ENCODE measurements at regions not wholly inside any gene's neighbourhood (a gene's known extent, or its start where the extent isn't known, plus 50 kb on each side); places are given as distances from the start of the nearest gene placed in this dataset.
"Not testable (repeated sequence)": the region's sequence is repeated elsewhere in the genome, so short reads cannot be mapped to it uniquely, and the experiment has no call there.

GRCh38 chr1:228870041-228870713, 134.9 kb downstream of the RHOU start:
- DNase-seq: no peak

GRCh38 chr1:228871314-228872061, 136.2 kb downstream of the RHOU start:
- no peak for DNase-seq

- DNase-seq: no peak
These were observed 136.8 kb downstream of the RHOU start for GRCh38 chr1:228872080-228872479.

- no peak for DNase-seq
These were observed 138.4 kb downstream of the RHOU start for GRCh38 chr1:228873709-228874108.

- no peak for DNase-seq
These were observed 140.5 kb downstream of the RHOU start for GRCh38 chr1:228875741-228876140.

- no peak for DNase-seq
These were observed 140.9 kb downstream of the RHOU start for GRCh38 chr1:228876187-228876586.

GRCh38 chr1:228879164-228879563, 143.9 kb downstream of the RHOU start:
- DNase-seq: no peak

- DNase-seq: no peak
These were observed 146.9 kb downstream of the RHOU start for GRCh38 chr1:228882041-228882770.

- no peak for DNase-seq
These were observed 147.6 kb downstream of the RHOU start for GRCh38 chr1:228882771-228883450.

- no peak for DNase-seq
These were observed 148.3 kb downstream of the RHOU start for GRCh38 chr1:228883535-228883934.

- DNase-seq: no peak
These were observed 148.9 kb downstream of the RHOU start for GRCh38 chr1:228884196-228884595.

- DNase-seq: peak; percentile 34
These were observed 149.6 kb downstream of the RHOU start for GRCh38 chr1:228884615-228885566.

GRCh38 chr1:228885845-228886244, 150.6 kb downstream of the RHOU start:
- DNase-seq: no peak

- DNase-seq: no peak
These were observed 151.8 kb downstream of the RHOU start for GRCh38 chr1:228887101-228887500.

- DNase-seq: no peak
These were observed 152.7 kb downstream of the RHOU start for GRCh38 chr1:228887960-228888359.

GRCh38 chr1:228889289-228889688, 154.0 kb downstream of the RHOU start:
- no peak for DNase-seq

GRCh38 chr1:228891272-228892034, 156.2 kb downstream of the RHOU start:
- DNase-seq: peak; percentile 66

- DNase-seq: not testable (repeated sequence)
These were observed 156.9 kb downstream of the RHOU start for GRCh38 chr1:228892200-228892599.

- no peak for DNase-seq
These were observed 159.2 kb downstream of the RHOU start for GRCh38 chr1:228894442-228894989.

GRCh38 chr1:228897901-228898300, 162.6 kb downstream of the RHOU start:
- DNase-seq: no peak

GRCh38 chr1:228898582-228898992, 163.3 kb downstream of the RHOU start:
- DNase-seq: no peak

All from fibroblast of skin of right quadriceps (primary cell).